HG02973 (cell line): ENCODE measurements at regions not wholly inside any gene's neighbourhood (a gene's known extent, or its start where the extent isn't known, plus 50 kb on each side); places are given as distances from the start of the nearest gene placed in this dataset.
"Not testable (repeated sequence)": the region's sequence is repeated elsewhere in the genome, so short reads cannot be mapped to it uniquely, and the experiment has no call there.

ENCODE experiments used
- ATAC-seq: cut with Tn5 transposase; IDR thresholded peaks from one replicate; pipeline ENCODE4 v1.9.1; 2021; ENCODE audit warnings: moderate library complexity; ENCODE audit not compliant: unreplicated experiment

- ATAC-seq = no peak
Observed at GRCh38 chr10:25851548-25851947, 82.5 kb upstream of the MYO3A start.

- ATAC-seq = no peak
Observed at GRCh38 chr10:25852364-25852941, 81.6 kb upstream of the MYO3A start.

GRCh38 chr10:25858076-25858475, 76.0 kb upstream of the MYO3A start:
- ATAC-seq = no peak

- no peak for ATAC-seq
Observed at GRCh38 chr10:25865267-25865666, 68.8 kb upstream of the MYO3A start.

GRCh38 chr10:25867321-25867720, 66.7 kb upstream of the MYO3A start:
- no peak for ATAC-seq

- ATAC-seq = no peak
Observed at GRCh38 chr10:25869067-25869591, 64.9 kb upstream of the MYO3A start.

GRCh38 chr10:25869609-25870008, 64.4 kb upstream of the MYO3A start:
- ATAC-seq = no peak

- ATAC-seq = not testable (repeated sequence)
Observed at GRCh38 chr10:25874402-25874801, 59.6 kb upstream of the MYO3A start.

- peak; percentile 96 for ATAC-seq
Observed at GRCh38 chr10:25875556-25876165, 58.4 kb upstream of the MYO3A start.

GRCh38 chr10:25877296-25877695, 56.7 kb upstream of the MYO3A start:
- no peak for ATAC-seq
